Sigmoid colon (tissue), 6 donors: ENCODE measurements at regions not wholly inside any gene's neighbourhood (a gene's known extent, or its start where the extent isn't known, plus 50 kb on each side); places are given as distances from the start of the nearest gene placed in this dataset.

Experiments
- DNase-seq: peaks from one replicate; pipeline ENCODE4 v3.0.0-alpha.2; 2019
- H3K27ac ChIP-seq, 4 donors: fragments of 200-600 bp; sonication (generic); one replicate each; pipeline ENCODE4 v1.5.1; 2016 to 2019; ENCODE audit warnings: mild to moderate bottlenecking in 1 of 4
- H3K27me3 ChIP-seq, 3 donors: fragments of 200-600 bp; sonication (generic); one replicate each; pipeline ENCODE4 v1.5.1; 2019; ENCODE audit warnings: mild to moderate bottlenecking in 1 of 3
- H3K36me3 ChIP-seq, 4 donors: fragments of 200-600 bp; sonication (generic); one replicate each; pipeline ENCODE4 v1.5.1; 2016 to 2019
- H3K4me1 ChIP-seq, 4 donors: fragments of 200-600 bp; sonication (generic); one replicate each; pipeline ENCODE4 v1.5.1; 2017 to 2019
- H3K4me3 ChIP-seq, 4 donors: fragments of 200-600 bp; sonication (generic); one replicate each; pipeline ENCODE4 v1.5.1; 2017 to 2019; ENCODE audit warnings: mild to moderate bottlenecking in 2 of 4, moderate library complexity in 1 of 4
- H3K9me3 ChIP-seq, 4 donors: fragments of 200-600 bp in 3 of 4; sonication (generic) in 3 of 4; one replicate each; pipeline versions ENCODE4 v1.5.1 to v1.6.1; 2013 to 2019
- EP300 ChIP-seq, 4 donors: sonication (generic); formaldehyde crosslinking; IDR thresholded peaks; one replicate each; pipeline ENCODE4 v1.6.1; 2017; ENCODE audit warnings: antibody characterized with exemption in 4 of 4
- POLR2A ChIP-seq, 2 donors: fragments of 450-650 bp; IDR thresholded peaks; one replicate each; pipeline ENCODE4 v1.6.1; 2016; ENCODE audit warnings: antibody characterized with exemption in 2 of 2, mild to moderate bottlenecking in 2 of 2, moderate library complexity in 2 of 2
- POLR2AphosphoS5 ChIP-seq, 4 donors: sonication (generic); formaldehyde crosslinking; IDR thresholded peaks; one replicate each; pipeline ENCODE4 v1.6.1; 2017; ENCODE audit warnings: antibody characterized with exemption in 4 of 4
- WGBS, 2 donors: extraction: QIAGEN DNeasy Blood & Tissue Kit; methylation state at CpG; one replicate each; pipeline ENCODE4 v1.1.7; 2013; 5-methylcytosine and 5-hydroxymethylcytosine counted together
- intact Hi-C: fragments of 100-400 bp; cut with DNase I; formaldehyde crosslinking; loops from one replicate; pipeline ENCODE4 v1.15.1; 2023
- TF ChIP-seq, protein P1 (sequence below), 4 experiments: fragments of 450-650 bp in 3 of 4; fragments of 200-600 bp in 1 of 4; IDR thresholded peaks; one replicate each; pipeline ENCODE4 v1.5.1; 2016 to 2019; ENCODE audit warnings: antibody characterized with exemption in 4 of 4, mild to moderate bottlenecking in 3 of 4, moderate library complexity in 2 of 4
- donor health status: healthy with polysubstance abuse.
- donor health status: healthy.

DNA sequence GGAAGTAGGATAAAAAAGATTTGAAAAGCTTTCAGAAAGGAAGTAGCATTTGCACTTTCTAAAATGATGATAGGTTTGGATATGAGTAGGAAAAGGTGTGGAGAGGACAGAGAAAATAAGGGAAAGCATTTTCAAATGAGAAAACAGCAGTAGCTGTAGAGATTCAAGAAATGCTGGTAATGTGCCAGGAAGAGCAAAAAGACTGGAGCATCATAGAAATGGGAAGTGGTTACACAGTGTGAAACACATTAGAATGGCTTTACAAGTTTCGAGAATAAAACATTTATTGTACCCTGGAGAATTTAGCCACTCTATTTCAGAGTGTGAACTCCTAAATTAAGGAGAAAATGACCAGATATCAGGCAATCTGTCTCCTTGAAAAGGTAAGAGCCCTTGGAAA lies 108.3 kb upstream of the CHL1 start:
- Histone ChIP-seq H3K36me3 (no peaks in the 10 kb centered on the region), H3K4me1 (no peaks in the 10 kb centered on the region), H3K4me3 (no peak overlapping the region), H3K27me3 (no peaks in the 10 kb centered on the region), H3K27ac (no peak overlapping the region), H3K9me3 (no peaks in the 10 kb centered on the region)
- TF ChIP-seq, protein P1, sequence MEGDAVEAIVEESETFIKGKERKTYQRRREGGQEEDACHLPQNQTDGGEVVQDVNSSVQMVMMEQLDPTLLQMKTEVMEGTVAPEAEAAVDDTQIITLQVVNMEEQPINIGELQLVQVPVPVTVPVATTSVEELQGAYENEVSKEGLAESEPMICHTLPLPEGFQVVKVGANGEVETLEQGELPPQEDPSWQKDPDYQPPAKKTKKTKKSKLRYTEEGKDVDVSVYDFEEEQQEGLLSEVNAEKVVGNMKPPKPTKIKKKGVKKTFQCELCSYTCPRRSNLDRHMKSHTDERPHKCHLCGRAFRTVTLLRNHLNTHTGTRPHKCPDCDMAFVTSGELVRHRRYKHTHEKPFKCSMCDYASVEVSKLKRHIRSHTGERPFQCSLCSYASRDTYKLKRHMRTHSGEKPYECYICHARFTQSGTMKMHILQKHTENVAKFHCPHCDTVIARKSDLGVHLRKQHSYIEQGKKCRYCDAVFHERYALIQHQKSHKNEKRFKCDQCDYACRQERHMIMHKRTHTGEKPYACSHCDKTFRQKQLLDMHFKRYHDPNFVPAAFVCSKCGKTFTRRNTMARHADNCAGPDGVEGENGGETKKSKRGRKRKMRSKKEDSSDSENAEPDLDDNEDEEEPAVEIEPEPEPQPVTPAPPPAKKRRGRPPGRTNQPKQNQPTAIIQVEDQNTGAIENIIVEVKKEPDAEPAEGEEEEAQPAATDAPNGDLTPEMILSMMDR (IDR thresholded peaks at IDR 0.05) = no peak
- TF ChIP-seq EP300 (IDR thresholded peaks at IDR 0.05) = no peak
- TF ChIP-seq POLR2AphosphoS5 (IDR thresholded peaks at IDR 0.05) = no peak
- no peak for TF ChIP-seq POLR2A (IDR thresholded peaks at IDR 0.05)
- 42 to 57% methylated on average over 1 of the region's 1 CpG for WGBS, 2 donors
- no peak for DNase-seq
- intact Hi-C loops = no loop called here

DNA sequence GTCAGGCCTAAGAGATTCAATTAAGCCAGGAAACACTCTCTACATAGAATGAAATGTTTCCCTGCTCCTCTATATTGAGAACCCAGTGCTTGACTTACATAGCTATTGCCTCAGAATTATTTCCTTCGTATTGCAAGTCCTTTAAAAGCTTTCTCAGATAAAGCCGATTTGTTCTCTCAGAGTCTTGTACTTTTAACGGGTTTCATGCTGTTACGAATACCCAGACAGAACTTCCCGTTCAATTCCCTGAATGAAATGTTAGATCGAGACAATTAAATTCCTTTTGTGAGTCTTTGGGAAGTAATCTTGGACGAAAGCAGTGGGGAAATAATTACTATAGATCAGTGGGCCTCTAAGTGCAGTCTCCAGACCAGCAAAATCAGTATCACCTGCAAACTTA lies 102.8 kb upstream of the CHL1 start:
- Histone ChIP-seq H3K4me3 (no peak overlapping the region), H3K4me1 (no peaks in the 10 kb centered on the region), H3K9me3 (no peaks in the 10 kb centered on the region), H3K36me3 (no peaks in the 10 kb centered on the region), H3K27ac (no peak overlapping the region), H3K27me3 (no peaks in the 10 kb centered on the region)
- no peak for TF ChIP-seq POLR2A (IDR thresholded peaks at IDR 0.05)
- TF ChIP-seq, protein P1 (IDR thresholded peaks at IDR 0.05) = no peak
- no peak for TF ChIP-seq POLR2AphosphoS5 (IDR thresholded peaks at IDR 0.05)
- no peak for TF ChIP-seq EP300 (IDR thresholded peaks at IDR 0.05)
- no peak for DNase-seq
- WGBS, 2 donors = 89 to 90% methylated on average over 7 of the region's 7 CpGs
- intact Hi-C loops = no loop called here

DNA sequence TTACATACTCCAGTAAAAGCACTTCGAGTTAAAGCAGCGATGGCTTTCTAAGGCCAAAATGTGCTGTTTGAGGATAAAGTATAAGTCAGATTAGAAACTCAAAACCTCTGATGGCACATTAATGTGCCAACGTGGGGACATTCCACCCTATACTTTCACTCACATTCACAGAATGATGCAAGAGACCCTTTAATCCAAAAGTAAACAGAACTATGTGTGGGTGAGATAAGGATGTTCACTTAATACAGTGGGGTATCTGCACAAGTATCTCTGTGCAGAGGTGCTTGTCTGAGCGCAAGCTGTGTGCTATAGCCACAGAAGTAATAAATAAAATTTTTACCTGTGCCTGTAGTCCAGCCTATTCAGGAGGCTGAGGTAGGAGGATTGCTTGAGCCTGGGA lies 100.3 kb upstream of the CHL1 start:
- Histone ChIP-seq H3K36me3 (no peaks in the 10 kb centered on the region), H3K4me3 (no peak overlapping the region), H3K27ac (no peak overlapping the region), H3K4me1 (no peaks in the 10 kb centered on the region), H3K27me3 (no peaks in the 10 kb centered on the region), H3K9me3 (no peaks in the 10 kb centered on the region)
- no peak for DNase-seq
- intact Hi-C loops = no loop called here
- WGBS, 2 donors = 72 to 75% methylated on average over 4 of the region's 4 CpGs
- no peak for TF ChIP-seq POLR2AphosphoS5 (IDR thresholded peaks at IDR 0.05)
- TF ChIP-seq, protein P1 (IDR thresholded peaks at IDR 0.05) = no peak
- TF ChIP-seq POLR2A (IDR thresholded peaks at IDR 0.05) = no peak
- no peak for TF ChIP-seq EP300 (IDR thresholded peaks at IDR 0.05)

DNA sequence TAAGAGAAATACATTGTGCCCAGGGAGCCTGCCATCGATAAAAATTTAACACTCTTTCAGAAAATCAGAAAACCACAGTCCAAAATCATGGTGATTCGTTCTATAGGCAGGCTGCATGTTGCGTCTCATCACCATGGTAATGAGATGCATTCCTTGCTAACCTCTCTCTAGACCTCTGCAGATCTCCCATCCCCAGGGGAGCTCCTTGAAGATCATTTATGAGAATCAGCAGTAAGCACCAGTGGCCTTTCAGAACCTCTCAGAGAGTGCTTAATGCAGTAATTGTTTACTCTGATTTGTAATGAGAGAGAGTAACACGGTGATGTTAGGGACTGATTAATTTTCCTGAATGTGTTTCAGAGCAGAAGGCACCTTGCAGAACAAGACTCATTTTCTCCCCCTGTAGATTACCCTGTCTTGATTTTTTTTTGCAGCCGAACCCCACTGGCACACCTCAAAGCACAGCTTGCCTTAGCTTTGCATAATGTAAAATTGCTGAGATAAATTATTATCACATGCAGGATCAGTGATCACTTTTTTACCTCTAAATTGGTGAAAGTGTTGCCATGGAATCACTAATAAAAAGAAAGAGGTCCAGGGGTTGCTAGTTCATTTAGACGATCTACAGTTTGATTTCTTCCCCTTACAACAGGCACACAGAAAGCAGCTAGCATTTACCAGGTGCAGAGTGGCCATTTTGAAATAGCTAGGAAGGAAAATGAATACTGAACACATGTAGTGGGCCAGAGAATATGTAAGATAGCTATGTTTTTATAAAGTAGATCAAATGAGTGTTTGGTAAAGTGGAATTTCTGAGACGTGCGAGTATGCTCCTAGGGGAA lies 98.9 kb upstream of the CHL1 start:
- no peak for DNase-seq
- intact Hi-C loops = no loop called here
- no peaks in the 10 kb centered on the region for H3K4me1 ChIP-seq
- H3K27me3 ChIP-seq = no peaks in the 10 kb centered on the region
- no peaks in the 10 kb centered on the region for H3K36me3 ChIP-seq
- no peaks in the 10 kb centered on the region for H3K9me3 ChIP-seq
- no peak for TF ChIP-seq POLR2A (IDR thresholded peaks at IDR 0.05)
- no peak for TF ChIP-seq POLR2AphosphoS5 (IDR thresholded peaks at IDR 0.05)
- TF ChIP-seq, protein P1 (IDR thresholded peaks at IDR 0.05) = no peak
- no peak for TF ChIP-seq EP300 (IDR thresholded peaks at IDR 0.05)
- 67 to 69% methylated on average over 8 of the region's 8 CpGs for WGBS, 2 donors
- no peak overlapping the region for H3K4me3 ChIP-seq
- no peak overlapping the region for H3K27ac ChIP-seq

DNA sequence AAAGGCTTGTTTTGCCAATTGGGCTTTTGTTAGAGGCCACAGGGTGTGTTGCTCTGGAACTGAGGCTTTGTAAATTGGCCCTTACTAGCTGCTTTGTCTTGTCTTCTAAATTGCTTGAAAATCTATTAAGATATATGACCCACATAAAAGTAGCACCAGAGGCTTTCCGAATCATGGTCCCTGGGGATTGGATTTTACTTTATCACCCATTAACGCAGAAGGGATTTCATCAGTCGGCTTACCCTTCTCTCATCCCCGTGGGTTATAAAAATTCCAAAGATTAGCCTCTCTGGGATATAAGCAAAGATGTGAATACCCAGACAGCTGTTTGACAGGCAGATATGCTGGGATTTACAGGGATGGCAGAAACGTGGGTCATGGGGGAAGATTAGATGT lies 98.3 kb upstream of the CHL1 start:
- H3K27me3 ChIP-seq = no peaks in the 10 kb centered on the region
- 30 to 40% methylated on average over 5 of the region's 5 CpGs for WGBS, 2 donors
- H3K36me3 ChIP-seq = no peaks in the 10 kb centered on the region
- H3K27ac ChIP-seq = no peak overlapping the region
- H3K9me3 ChIP-seq = no peaks in the 10 kb centered on the region
- no peaks in the 10 kb centered on the region for H3K4me1 ChIP-seq
- no peak overlapping the region for H3K4me3 ChIP-seq
- TF ChIP-seq POLR2A (IDR thresholded peaks at IDR 0.05) (no peak), EP300 (IDR thresholded peaks at IDR 0.05) (no peak), POLR2AphosphoS5 (IDR thresholded peaks at IDR 0.05) (no peak)
- intact Hi-C loops = no loop called here
- no peak for DNase-seq
